GM06990 (cell line): ENCODE measurements at regions not wholly inside any gene's neighbourhood (a gene's known extent, or its start where the extent isn't known, plus 50 kb on each side); places are given as distances from the start of the nearest gene placed in this dataset.

Experiments
- DNase-seq: peaks from one replicate; pipeline ENCODE4 v3.0.0-alpha.2; 2011; ENCODE audit not compliant: insufficient read length; ENCODE audit errors: extremely low read depth
- H3K27me3 ChIP-seq: replicated peaks from 2 replicates; pipeline ENCODE4 v1.6.0; 2011; ENCODE audit warnings: low read length; ENCODE audit not compliant: control insufficient read depth, insufficient read depth
- H3K36me3 ChIP-seq: 2 replicates; pipeline ENCODE4 v1.5.1; 2011; ENCODE audit warnings: low read length; ENCODE audit not compliant: control insufficient read depth, insufficient read depth
- H3K4me3 ChIP-seq: replicated peaks from 2 replicates; pipeline ENCODE4 v1.5.1; 2011; ENCODE audit warnings: low read depth, mild to moderate bottlenecking, control low read depth, low read length
- CTCF ChIP-seq: IDR thresholded peaks from 2 replicates; pipeline ENCODE4 v1.5.1; 2011; ENCODE audit warnings: low read length, control low read depth, mild to moderate bottlenecking, inconsistent platforms; ENCODE audit not compliant: insufficient read depth, poor library complexity, severe bottlenecking

- no peak for DNase-seq
- no peaks in the 10 kb centered on the region for H3K36me3 ChIP-seq
- H3K27me3 ChIP-seq = no peaks in the 10 kb centered on the region
- TF ChIP-seq CTCF = peak; percentile 46
- H3K4me3 ChIP-seq = no peak overlapping the region
Measured at GRCh38 chr2:193695367-193695766, 1500.6 kb upstream of the TMEFF2 start.

- no peaks in the 10 kb centered on the region for H3K36me3 ChIP-seq
- no peak for TF ChIP-seq CTCF
- H3K4me3 ChIP-seq = no peak overlapping the region
- DNase-seq = no peak
- no peaks in the 10 kb centered on the region for H3K27me3 ChIP-seq
Measured at GRCh38 chr2:193693758-193694157, 1499.0 kb upstream of the TMEFF2 start.

- no peaks in the 10 kb centered on the region for H3K27me3 ChIP-seq
- TF ChIP-seq CTCF = no peak
- no peaks in the 10 kb centered on the region for H3K36me3 ChIP-seq
- H3K4me3 ChIP-seq = no peak overlapping the region
- no peak for DNase-seq
Measured at GRCh38 chr2:193690572-193690971, 1495.8 kb upstream of the TMEFF2 start.

- no peak for DNase-seq
- no peaks in the 10 kb centered on the region for H3K36me3 ChIP-seq
- H3K27me3 ChIP-seq = no peaks in the 10 kb centered on the region
- H3K4me3 ChIP-seq = no peak overlapping the region
- no peak for TF ChIP-seq CTCF
Measured at GRCh38 chr2:193687195-193687594, 1492.5 kb upstream of the TMEFF2 start.

GRCh38 chr2:193679847-193680246, 1485.1 kb upstream of the TMEFF2 start:
- H3K27me3 ChIP-seq = no peaks in the 10 kb centered on the region
- H3K36me3 ChIP-seq = no peaks in the 10 kb centered on the region
- no peak overlapping the region for H3K4me3 ChIP-seq
- no peak for DNase-seq
- no peak for TF ChIP-seq CTCF

- H3K27me3 ChIP-seq = no peaks in the 10 kb centered on the region
- no peak for TF ChIP-seq CTCF
- no peak for DNase-seq
- H3K36me3 ChIP-seq = no peaks in the 10 kb centered on the region
- no peak overlapping the region for H3K4me3 ChIP-seq
Measured at GRCh38 chr2:193670478-193670877, 1475.7 kb upstream of the TMEFF2 start.
